ENCODE measurements at regions not wholly inside any gene's neighbourhood (a gene's known extent, or its start where the extent isn't known, plus 50 kb on each side); places are given as distances from the start of the nearest gene placed in this dataset.

- ATAC-seq, result no peak
These were observed 450.6 kb downstream of the TUSC7 start for GRCh38 chr3:117160176-117160575.

GRCh38 chr3:117161816-117162215 is 452.2 kb downstream of the TUSC7 start:
- ATAC-seq, result no peak
- H3K27ac Mint-ChIP-seq, result no peak overlapping the region
- DNase-seq (ENCODE audit: low spot score in 2 of 2), result no peak
- H3K4me1 Mint-ChIP-seq, result no peaks in the 10 kb centered on the region
- no peak overlapping the region for H3K4me3 Mint-ChIP-seq
- H3K9me3 Mint-ChIP-seq, result peaks cover 8% of the 10 kb centered on the region
- H3K36me3 Mint-ChIP-seq, result no peaks in the 10 kb centered on the region

More at GRCh38 chr3:117160176-117160575, 450.6 kb downstream of the TUSC7 start:
- no peak overlapping the region for H3K27ac Mint-ChIP-seq
- H3K9me3 Mint-ChIP-seq, result peaks cover 4% of the 10 kb centered on the region
- no peaks in the 10 kb centered on the region for H3K36me3 Mint-ChIP-seq
- H3K4me3 Mint-ChIP-seq, result no peak overlapping the region
- no peak for DNase-seq (ENCODE audit: low spot score in 2 of 2)
- no peaks in the 10 kb centered on the region for H3K4me1 Mint-ChIP-seq

GRCh38 chr3:117165176-117165575 is 455.6 kb downstream of the TUSC7 start:
- Mint-ChIP-seq H3K9me3 (peaks cover 10% of the 10 kb centered on the region), H3K4me1 (no peaks in the 10 kb centered on the region), H3K36me3 (no peaks in the 10 kb centered on the region), H3K4me3 (no peak overlapping the region), H3K27ac (no peak overlapping the region)
- ATAC-seq (no peak), DNase-seq (ENCODE audit: low spot score in 2 of 2) (no peak)

GRCh38 chr3:117165601-117166051 is 456.0 kb downstream of the TUSC7 start:
- H3K4me1 Mint-ChIP-seq, result no peaks in the 10 kb centered on the region
- ATAC-seq, result no peak
- H3K36me3 Mint-ChIP-seq, result no peaks in the 10 kb centered on the region
- H3K9me3 Mint-ChIP-seq, result peaks cover 10% of the 10 kb centered on the region
- no peak for DNase-seq (ENCODE audit: low spot score in 2 of 2)
- H3K4me3 Mint-ChIP-seq, result no peak overlapping the region
- H3K27ac Mint-ChIP-seq, result no peak overlapping the region

GRCh38 chr3:117168896-117169295 is 459.3 kb downstream of the TUSC7 start:
- Mint-ChIP-seq H3K27ac (no peak overlapping the region), H3K9me3 (peaks cover 19% of the 10 kb centered on the region), H3K4me1 (no peaks in the 10 kb centered on the region), H3K36me3 (no peaks in the 10 kb centered on the region), H3K4me3 (no peak overlapping the region)
- ATAC-seq (no peak), DNase-seq (ENCODE audit: low spot score in 2 of 2) (no peak)

- no peaks in the 10 kb centered on the region for H3K4me1 Mint-ChIP-seq
- H3K4me3 Mint-ChIP-seq, result no peak overlapping the region
- H3K36me3 Mint-ChIP-seq, result no peaks in the 10 kb centered on the region
- DNase-seq (ENCODE audit: low spot score in 2 of 2) (no peak), ATAC-seq (no peak)
- H3K27ac Mint-ChIP-seq, result no peak overlapping the region
- H3K9me3 Mint-ChIP-seq, result peaks cover 19% of the 10 kb centered on the region
These were observed 460.5 kb downstream of the TUSC7 start for GRCh38 chr3:117170094-117170493.

GRCh38 chr3:117171124-117171523 is 461.5 kb downstream of the TUSC7 start:
- Mint-ChIP-seq H3K4me3 (no peak overlapping the region), H3K4me1 (no peaks in the 10 kb centered on the region), H3K36me3 (no peaks in the 10 kb centered on the region), H3K27ac (no peak overlapping the region), H3K9me3 (peaks cover 14% of the 10 kb centered on the region)
- no peak for DNase-seq (ENCODE audit: low spot score in 2 of 2)
- no peak for ATAC-seq

GRCh38 chr3:117172426-117172825 is 462.8 kb downstream of the TUSC7 start:
- H3K27ac Mint-ChIP-seq, result no peak overlapping the region
- peaks cover 13% of the 10 kb centered on the region for H3K9me3 Mint-ChIP-seq
- H3K36me3 Mint-ChIP-seq, result no peaks in the 10 kb centered on the region
- no peak for ATAC-seq
- no peak overlapping the region for H3K4me3 Mint-ChIP-seq
- DNase-seq (ENCODE audit: low spot score in 2 of 2), result no peak
- H3K4me1 Mint-ChIP-seq, result no peaks in the 10 kb centered on the region

- no peak for ATAC-seq
- Mint-ChIP-seq H3K36me3 (no peaks in the 10 kb centered on the region), H3K4me1 (no peaks in the 10 kb centered on the region), H3K9me3 (peaks cover 15% of the 10 kb centered on the region), H3K27ac (no peak overlapping the region), H3K4me3 (no peak overlapping the region)
- no peak for DNase-seq (ENCODE audit: low spot score in 2 of 2)
These were observed 471.6 kb downstream of the TUSC7 start for GRCh38 chr3:117181222-117181621.

GRCh38 chr3:117184574-117184973 is 475.0 kb downstream of the TUSC7 start:
- H3K9me3 Mint-ChIP-seq, result peaks cover 16% of the 10 kb centered on the region
- ATAC-seq (no peak), DNase-seq (ENCODE audit: low spot score in 2 of 2) (no peak)
- H3K27ac Mint-ChIP-seq, result no peak overlapping the region
- no peak overlapping the region for H3K4me3 Mint-ChIP-seq
- H3K36me3 Mint-ChIP-seq, result no peaks in the 10 kb centered on the region
- no peaks in the 10 kb centered on the region for H3K4me1 Mint-ChIP-seq

GRCh38 chr3:117191245-117191644 is 481.7 kb downstream of the TUSC7 start:
- ATAC-seq (no peak), DNase-seq (ENCODE audit: low spot score in 2 of 2) (no peak)
- Mint-ChIP-seq H3K27ac (no peak overlapping the region), H3K9me3 (peaks cover 11% of the 10 kb centered on the region), H3K36me3 (no peaks in the 10 kb centered on the region), H3K4me3 (no peak overlapping the region), H3K4me1 (no peaks in the 10 kb centered on the region)

GRCh38 chr3:117192888-117193287 is 483.3 kb downstream of the TUSC7 start:
- no peaks in the 10 kb centered on the region for H3K4me1 Mint-ChIP-seq
- H3K9me3 Mint-ChIP-seq, result peaks cover 10% of the 10 kb centered on the region
- no peak overlapping the region for H3K27ac Mint-ChIP-seq
- no peaks in the 10 kb centered on the region for H3K36me3 Mint-ChIP-seq
- ATAC-seq, result no peak
- no peak for DNase-seq (ENCODE audit: low spot score in 2 of 2)
- no peak overlapping the region for H3K4me3 Mint-ChIP-seq

- no peak for DNase-seq (ENCODE audit: low spot score in 2 of 2)
- Mint-ChIP-seq H3K4me1 (no peaks in the 10 kb centered on the region), H3K4me3 (no peak overlapping the region), H3K9me3 (peaks cover 10% of the 10 kb centered on the region), H3K36me3 (no peaks in the 10 kb centered on the region), H3K27ac (no peak overlapping the region)
- ATAC-seq, result no peak
These were observed 483.8 kb downstream of the TUSC7 start for GRCh38 chr3:117193390-117193789.

- DNase-seq (ENCODE audit: low spot score in 2 of 2) (no peak), ATAC-seq (no peak)
- peaks cover 21% of the 10 kb centered on the region for H3K9me3 Mint-ChIP-seq
- H3K4me3 Mint-ChIP-seq, result no peak overlapping the region
- no peaks in the 10 kb centered on the region for H3K4me1 Mint-ChIP-seq
- H3K36me3 Mint-ChIP-seq, result no peaks in the 10 kb centered on the region
- H3K27ac Mint-ChIP-seq, result no peak overlapping the region
These were observed 485.5 kb downstream of the TUSC7 start for GRCh38 chr3:117195034-117195433.

- Mint-ChIP-seq H3K4me3 (no peak overlapping the region), H3K9me3 (peaks cover 34% of the 10 kb centered on the region), H3K36me3 (no peaks in the 10 kb centered on the region), H3K27ac (no peak overlapping the region), H3K4me1 (no peaks in the 10 kb centered on the region)
- no peak for ATAC-seq
- no peak for DNase-seq (ENCODE audit: low spot score in 2 of 2)
These were observed 491.4 kb downstream of the TUSC7 start for GRCh38 chr3:117200962-117201361.

GRCh38 chr3:117201901-117202774 is 492.6 kb downstream of the TUSC7 start:
- Mint-ChIP-seq H3K9me3 (peaks cover 34% of the 10 kb centered on the region), H3K4me3 (no peak overlapping the region), H3K27ac (no peak overlapping the region), H3K36me3 (no peaks in the 10 kb centered on the region), H3K4me1 (no peaks in the 10 kb centered on the region)
- DNase-seq (ENCODE audit: low spot score in 2 of 2), result no peak
- ATAC-seq, result no peak

Measured in stimulated activated effector memory CD8-positive, alpha-beta T cell treated with anti-CD3 and anti-CD28 coated beads, Interleukin-12 subunit alpha, Interleukin-12 subunit beta, amount 100 ng/mL, for 72 hours (primary cell).